Panc1 (cell line): ENCODE measurements at regions not wholly inside any gene's neighbourhood (a gene's known extent, or its start where the extent isn't known, plus 50 kb on each side); places are given as distances from the start of the nearest gene placed in this dataset.

Source experiments
- POLR2AphosphoS5 ChIP-seq: IDR thresholded peaks from 2 replicates; pipeline ENCODE4 v1.6.1; 2012; ENCODE audit warnings: mild to moderate bottlenecking, low read depth, low read length, moderate library complexity
- TF ChIP-seq, protein P1 (sequence below): fragments of 450-650 bp; IDR thresholded peaks from 2 replicates; pipeline ENCODE4 v1.5.1; 2017; ENCODE audit warnings: mild to moderate bottlenecking

- TF ChIP-seq, protein P1, sequence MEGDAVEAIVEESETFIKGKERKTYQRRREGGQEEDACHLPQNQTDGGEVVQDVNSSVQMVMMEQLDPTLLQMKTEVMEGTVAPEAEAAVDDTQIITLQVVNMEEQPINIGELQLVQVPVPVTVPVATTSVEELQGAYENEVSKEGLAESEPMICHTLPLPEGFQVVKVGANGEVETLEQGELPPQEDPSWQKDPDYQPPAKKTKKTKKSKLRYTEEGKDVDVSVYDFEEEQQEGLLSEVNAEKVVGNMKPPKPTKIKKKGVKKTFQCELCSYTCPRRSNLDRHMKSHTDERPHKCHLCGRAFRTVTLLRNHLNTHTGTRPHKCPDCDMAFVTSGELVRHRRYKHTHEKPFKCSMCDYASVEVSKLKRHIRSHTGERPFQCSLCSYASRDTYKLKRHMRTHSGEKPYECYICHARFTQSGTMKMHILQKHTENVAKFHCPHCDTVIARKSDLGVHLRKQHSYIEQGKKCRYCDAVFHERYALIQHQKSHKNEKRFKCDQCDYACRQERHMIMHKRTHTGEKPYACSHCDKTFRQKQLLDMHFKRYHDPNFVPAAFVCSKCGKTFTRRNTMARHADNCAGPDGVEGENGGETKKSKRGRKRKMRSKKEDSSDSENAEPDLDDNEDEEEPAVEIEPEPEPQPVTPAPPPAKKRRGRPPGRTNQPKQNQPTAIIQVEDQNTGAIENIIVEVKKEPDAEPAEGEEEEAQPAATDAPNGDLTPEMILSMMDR, result no peak
- no peak for TF ChIP-seq POLR2AphosphoS5
Observed at GRCh38 chr6:68256391-68256790, 378.7 kb upstream of the ADGRB3 start.
